ENCODE measurements at regions not wholly inside any gene's neighbourhood (a gene's known extent, or its start where the extent isn't known, plus 50 kb on each side); places are given as distances from the start of the nearest gene placed in this dataset.
A peak's percentile ranks its signal among the peaks of the same experiment; 100 is the strongest.

GRCh38 chr5:67366691-67367395 is 170.2 kb upstream of the CD180 start:
- DNase-seq (ENCODE audit: low spot score): no peak

- no peak for DNase-seq (ENCODE audit: low spot score)
Measured at GRCh38 chr5:67366276-67366675, 169.7 kb upstream of the CD180 start.

- DNase-seq (ENCODE audit: low spot score): no peak
Measured at GRCh38 chr5:67364381-67364970, 167.9 kb upstream of the CD180 start.

GRCh38 chr5:67363963-67364362 is 167.4 kb upstream of the CD180 start:
- DNase-seq (ENCODE audit: low spot score): no peak

- no peak for DNase-seq (ENCODE audit: low spot score)
Measured at GRCh38 chr5:67363180-67363709, 166.6 kb upstream of the CD180 start.

- no peak for DNase-seq (ENCODE audit: low spot score)
Measured at GRCh38 chr5:67361932-67362729, 165.5 kb upstream of the CD180 start.

GRCh38 chr5:67360047-67360446 is 163.4 kb upstream of the CD180 start:
- DNase-seq (ENCODE audit: low spot score): no peak

- DNase-seq (ENCODE audit: low spot score): no peak
Measured at GRCh38 chr5:67358186-67358585, 161.6 kb upstream of the CD180 start.

GRCh38 chr5:67355120-67355713 is 158.6 kb upstream of the CD180 start:
- no peak for DNase-seq (ENCODE audit: low spot score)

- DNase-seq (ENCODE audit: low spot score): peak; percentile 7
Measured at GRCh38 chr5:67353500-67354450, 157.2 kb upstream of the CD180 start.

- no peak for DNase-seq (ENCODE audit: low spot score)
Measured at GRCh38 chr5:67350618-67351201, 154.1 kb upstream of the CD180 start.

- no peak for DNase-seq (ENCODE audit: low spot score)
Measured at GRCh38 chr5:67350185-67350584, 153.6 kb upstream of the CD180 start.

GRCh38 chr5:67347821-67348220 is 151.2 kb upstream of the CD180 start:
- no peak for DNase-seq (ENCODE audit: low spot score)

GRCh38 chr5:67346611-67347010 is 150.0 kb upstream of the CD180 start:
- no peak for DNase-seq (ENCODE audit: low spot score)

GRCh38 chr5:67344870-67345269 is 148.3 kb upstream of the CD180 start:
- DNase-seq (ENCODE audit: low spot score): no peak

GRCh38 chr5:67343835-67344234 is 147.2 kb upstream of the CD180 start:
- DNase-seq (ENCODE audit: low spot score): no peak

- DNase-seq (ENCODE audit: low spot score): no peak
Measured at GRCh38 chr5:67341478-67341877, 144.9 kb upstream of the CD180 start.

- DNase-seq (ENCODE audit: low spot score): no peak
Measured at GRCh38 chr5:67339219-67339767, 142.7 kb upstream of the CD180 start.

GRCh38 chr5:67338421-67338820 is 141.8 kb upstream of the CD180 start:
- no peak for DNase-seq (ENCODE audit: low spot score)

- DNase-seq (ENCODE audit: low spot score): no peak
Measured at GRCh38 chr5:67337751-67338150, 141.2 kb upstream of the CD180 start.

GRCh38 chr5:67335426-67335825 is 138.8 kb upstream of the CD180 start:
- DNase-seq (ENCODE audit: low spot score): no peak
